ENCODE measurements at regions not wholly inside any gene's neighbourhood (a gene's known extent, or its start where the extent isn't known, plus 50 kb on each side); places are given as distances from the start of the nearest gene placed in this dataset.

DNA sequence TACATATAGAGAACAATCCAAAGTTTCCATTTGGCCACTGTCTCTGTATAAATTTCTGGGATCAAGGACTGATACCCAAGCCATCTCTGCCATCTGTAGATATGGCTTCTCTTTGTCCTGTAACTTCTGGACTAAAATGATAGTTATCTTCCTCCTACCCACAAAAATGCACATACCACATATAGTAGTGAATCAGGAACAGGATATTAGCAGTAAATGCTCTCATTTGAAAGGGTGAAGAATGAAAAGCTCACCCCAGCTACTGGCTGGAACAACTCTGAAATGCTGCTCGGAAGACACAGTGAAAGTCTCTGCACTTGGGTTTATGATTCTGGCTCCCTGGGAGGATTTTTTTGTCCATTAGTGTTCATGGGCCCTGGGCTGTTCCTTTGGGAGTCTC is 856.4 kb upstream of the LRRC4C start:
- no peak for DNase-seq
- H3K36me3 ChIP-seq = no peaks in the 10 kb centered on the region
- TF ChIP-seq, protein P1, sequence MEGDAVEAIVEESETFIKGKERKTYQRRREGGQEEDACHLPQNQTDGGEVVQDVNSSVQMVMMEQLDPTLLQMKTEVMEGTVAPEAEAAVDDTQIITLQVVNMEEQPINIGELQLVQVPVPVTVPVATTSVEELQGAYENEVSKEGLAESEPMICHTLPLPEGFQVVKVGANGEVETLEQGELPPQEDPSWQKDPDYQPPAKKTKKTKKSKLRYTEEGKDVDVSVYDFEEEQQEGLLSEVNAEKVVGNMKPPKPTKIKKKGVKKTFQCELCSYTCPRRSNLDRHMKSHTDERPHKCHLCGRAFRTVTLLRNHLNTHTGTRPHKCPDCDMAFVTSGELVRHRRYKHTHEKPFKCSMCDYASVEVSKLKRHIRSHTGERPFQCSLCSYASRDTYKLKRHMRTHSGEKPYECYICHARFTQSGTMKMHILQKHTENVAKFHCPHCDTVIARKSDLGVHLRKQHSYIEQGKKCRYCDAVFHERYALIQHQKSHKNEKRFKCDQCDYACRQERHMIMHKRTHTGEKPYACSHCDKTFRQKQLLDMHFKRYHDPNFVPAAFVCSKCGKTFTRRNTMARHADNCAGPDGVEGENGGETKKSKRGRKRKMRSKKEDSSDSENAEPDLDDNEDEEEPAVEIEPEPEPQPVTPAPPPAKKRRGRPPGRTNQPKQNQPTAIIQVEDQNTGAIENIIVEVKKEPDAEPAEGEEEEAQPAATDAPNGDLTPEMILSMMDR (IDR thresholded peaks at IDR 0.05; ENCODE audit: low read depth, low read length) = no peak
- no peak overlapping the region for H3K4me3 ChIP-seq (ENCODE audit: low read depth, low read length)
- no peaks in the 10 kb centered on the region for H3K9me3 ChIP-seq (ENCODE audit: severe bottlenecking)
- H3K27ac ChIP-seq = no peak overlapping the region
- H3K27me3 ChIP-seq (ENCODE audit: insufficient read depth, low read depth, severe bottlenecking) = peaks cover 28% of the 10 kb centered on the region

DNA sequence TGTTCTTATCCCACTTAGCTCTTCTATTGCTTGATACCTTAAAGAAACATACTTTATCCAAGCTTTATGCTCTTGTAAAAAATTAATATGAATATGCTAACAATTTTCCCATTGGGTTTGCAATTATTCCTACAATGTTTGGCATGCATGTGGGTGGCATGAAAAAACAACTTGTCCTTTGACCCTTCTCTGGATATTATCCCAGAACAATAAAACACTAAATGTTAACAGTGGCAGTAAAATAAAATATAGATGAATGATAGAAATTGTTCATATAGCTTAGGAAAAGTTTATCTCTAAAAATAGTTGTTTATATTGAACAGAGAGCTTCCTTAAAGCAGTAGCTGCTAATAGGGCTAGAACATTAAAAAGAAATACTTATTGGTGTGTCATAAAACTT is 860.5 kb upstream of the LRRC4C start:
- TF ChIP-seq, protein P1 (IDR thresholded peaks at IDR 0.05; ENCODE audit: low read depth, low read length) = no peak

DNA sequence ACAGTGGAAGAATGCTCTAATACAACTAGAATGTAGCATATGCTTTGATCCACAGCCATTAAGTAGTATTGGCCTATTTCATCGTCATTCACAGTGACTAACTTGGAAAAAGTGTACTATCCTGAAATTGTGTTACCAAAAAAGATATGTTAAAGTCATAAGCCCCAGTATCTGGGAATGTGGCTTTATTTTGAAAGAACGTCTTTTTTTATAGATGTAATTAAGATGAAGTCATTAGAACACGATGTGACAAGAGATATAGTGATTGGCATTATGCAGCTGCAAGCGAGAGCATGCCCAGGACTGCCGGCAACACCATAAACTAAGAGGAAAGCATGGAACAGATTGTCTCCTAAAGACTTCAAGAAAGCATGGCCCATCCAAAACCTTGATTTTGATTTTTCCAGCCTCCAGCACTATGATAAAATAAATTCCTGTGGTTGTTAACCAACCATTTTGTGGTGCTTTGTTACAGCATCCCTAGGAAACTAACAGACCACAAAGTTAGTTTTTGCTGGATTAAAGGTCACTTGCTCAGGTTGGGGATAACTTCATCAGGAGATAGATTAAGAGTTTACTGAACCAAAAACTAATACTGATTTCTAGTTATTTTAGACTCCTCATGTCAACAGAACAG is 870.6 kb upstream of the LRRC4C start:
- Histone ChIP-seq H3K36me3 (no peaks in the 10 kb centered on the region), H3K9me3 (ENCODE audit: severe bottlenecking) (no peaks in the 10 kb centered on the region), H3K27me3 (ENCODE audit: insufficient read depth, low read depth, severe bottlenecking) (no peaks in the 10 kb centered on the region), H3K27ac (no peak overlapping the region), H3K4me3 (ENCODE audit: low read depth, low read length) (no peak overlapping the region)
- no peak for DNase-seq
- TF ChIP-seq, protein P1 (IDR thresholded peaks at IDR 0.05; ENCODE audit: low read depth, low read length) = no peak

More for the DNA sequence above, 860.5 kb upstream of the LRRC4C start:
- H3K4me3 ChIP-seq (ENCODE audit: low read depth, low read length) = no peak overlapping the region
- H3K36me3 ChIP-seq = no peaks in the 10 kb centered on the region
- no peaks in the 10 kb centered on the region for H3K9me3 ChIP-seq (ENCODE audit: severe bottlenecking)
- H3K27ac ChIP-seq = no peak overlapping the region
- DNase-seq = no peak
- H3K27me3 ChIP-seq (ENCODE audit: insufficient read depth, low read depth, severe bottlenecking) = peaks cover 12% of the 10 kb centered on the region

DNA sequence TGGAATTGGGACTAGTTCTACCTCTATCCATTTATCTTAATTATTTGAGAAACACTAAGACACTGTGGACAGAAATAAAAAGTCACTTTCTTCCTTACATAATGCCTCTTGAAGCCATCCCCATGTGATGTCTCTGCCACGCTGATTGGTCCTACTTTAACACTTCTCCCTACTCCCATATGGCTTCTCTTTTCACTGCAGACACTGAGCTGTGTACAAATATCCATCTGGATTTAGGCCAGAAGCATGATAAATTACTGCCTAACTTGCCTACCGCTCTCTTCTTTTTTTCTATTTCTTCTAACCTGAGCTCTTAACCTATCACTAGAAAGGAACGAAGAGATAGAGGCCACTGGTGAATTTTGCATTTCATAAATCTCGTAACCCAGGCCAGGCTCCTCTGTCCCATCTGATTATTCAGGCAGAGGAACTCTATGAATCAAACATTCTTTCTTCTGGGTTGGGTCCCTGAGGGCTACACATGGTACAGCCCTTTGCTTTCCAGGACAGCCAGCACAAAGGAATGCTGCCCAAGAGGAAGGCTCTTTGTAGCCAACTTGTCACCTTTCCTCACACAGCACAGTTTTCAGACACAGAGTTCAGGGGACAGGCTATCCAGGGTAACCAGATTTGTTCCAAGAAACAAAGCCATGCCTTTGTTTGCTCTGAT is 878.5 kb upstream of the LRRC4C start:
- TF ChIP-seq, protein P1 (IDR thresholded peaks at IDR 0.05; ENCODE audit: low read depth, low read length) = no peak
- Histone ChIP-seq H3K4me3 (ENCODE audit: low read depth, low read length) (no peak overlapping the region), H3K27me3 (ENCODE audit: insufficient read depth, low read depth, severe bottlenecking) (peaks cover 23% of the 10 kb centered on the region), H3K27ac (no peak overlapping the region), H3K36me3 (no peaks in the 10 kb centered on the region), H3K9me3 (ENCODE audit: severe bottlenecking) (no peaks in the 10 kb centered on the region)
- no peak for DNase-seq

DNA sequence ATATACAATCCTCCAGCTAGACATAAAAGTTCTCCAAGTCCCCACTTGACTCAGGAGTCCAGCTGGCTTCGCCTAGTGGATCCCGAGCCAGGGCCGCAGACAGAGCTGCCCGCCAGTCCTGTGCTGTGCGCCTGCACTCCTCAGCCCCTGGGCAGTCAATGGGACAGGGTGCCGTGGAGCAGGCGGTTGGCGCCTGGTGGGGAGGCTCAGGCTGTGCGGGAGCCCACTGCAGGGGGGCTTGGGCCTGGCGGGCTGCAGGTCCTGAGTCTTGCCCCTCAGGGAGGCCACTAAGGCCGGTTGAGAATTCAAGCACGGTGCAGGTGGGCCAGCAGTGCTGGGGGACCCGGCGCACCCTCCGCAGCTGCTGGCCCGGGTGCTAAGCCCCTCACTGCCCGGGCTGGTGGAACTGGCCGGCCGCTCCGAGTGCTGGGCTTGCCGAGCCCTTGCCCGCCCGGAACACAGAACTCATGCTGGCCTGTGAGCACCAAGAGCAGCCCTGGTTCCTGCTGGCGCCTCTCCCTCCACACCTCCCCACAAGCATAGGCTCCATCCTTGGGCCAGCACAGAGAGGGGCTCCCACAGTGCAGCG is 884.8 kb upstream of the LRRC4C start:
- no peaks in the 10 kb centered on the region for H3K36me3 ChIP-seq
- no peak for DNase-seq
- TF ChIP-seq, protein P1 (IDR thresholded peaks at IDR 0.05; ENCODE audit: low read depth, low read length) = no peak
- peaks cover 36% of the 10 kb centered on the region for H3K27me3 ChIP-seq (ENCODE audit: insufficient read depth, low read depth, severe bottlenecking)
- H3K27ac ChIP-seq = no peak overlapping the region
- H3K4me3 ChIP-seq (ENCODE audit: low read depth, low read length) = no peak overlapping the region
- H3K9me3 ChIP-seq (ENCODE audit: severe bottlenecking) = no peaks in the 10 kb centered on the region
